ENCODE measurements at regions not wholly inside any gene's neighbourhood (a gene's known extent, or its start where the extent isn't known, plus 50 kb on each side); places are given as distances from the start of the nearest gene placed in this dataset.

DNA sequence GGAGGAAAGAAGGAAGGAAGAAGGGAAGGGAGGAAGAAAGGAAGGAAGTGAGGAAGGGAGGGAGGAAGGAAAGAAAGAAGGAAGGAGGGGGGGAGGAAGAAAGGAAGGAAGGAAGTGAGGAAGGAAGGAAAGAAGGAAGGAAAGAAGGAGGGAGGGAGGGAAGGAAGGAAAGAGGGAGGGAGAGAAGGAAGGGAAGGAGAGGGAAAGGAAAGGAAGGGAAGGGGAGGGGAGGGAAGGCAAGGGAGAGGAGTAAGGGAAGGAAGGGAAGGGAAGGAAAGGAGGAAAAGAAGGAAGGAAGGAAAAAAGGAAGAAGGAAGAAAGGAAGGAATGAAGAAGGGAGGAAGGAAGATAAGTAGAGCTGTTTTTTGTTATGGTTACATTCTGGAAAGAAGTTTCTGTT lies 141.2 kb downstream of the LRRC3B start:
- no peak for DNase-seq
- H3K4me1 ChIP-seq (ENCODE audit: control insufficient read depth, insufficient read depth, low read length): no peaks in the 10 kb centered on the region
- peaks cover 8% of the 10 kb centered on the region for H3K9me3 ChIP-seq (ENCODE audit: control insufficient read depth, low read depth, low read length)
- no peak overlapping the region for H3K27ac ChIP-seq (ENCODE audit: low read length)
- H3K36me3 ChIP-seq (ENCODE audit: control insufficient read depth, insufficient read depth, low read length): no peaks in the 10 kb centered on the region
- no peaks in the 10 kb centered on the region for H3K27me3 ChIP-seq (ENCODE audit: control insufficient read depth, insufficient read depth, low read length)
- H3K4me3 ChIP-seq (ENCODE audit: low read length): no peak overlapping the region

DNA sequence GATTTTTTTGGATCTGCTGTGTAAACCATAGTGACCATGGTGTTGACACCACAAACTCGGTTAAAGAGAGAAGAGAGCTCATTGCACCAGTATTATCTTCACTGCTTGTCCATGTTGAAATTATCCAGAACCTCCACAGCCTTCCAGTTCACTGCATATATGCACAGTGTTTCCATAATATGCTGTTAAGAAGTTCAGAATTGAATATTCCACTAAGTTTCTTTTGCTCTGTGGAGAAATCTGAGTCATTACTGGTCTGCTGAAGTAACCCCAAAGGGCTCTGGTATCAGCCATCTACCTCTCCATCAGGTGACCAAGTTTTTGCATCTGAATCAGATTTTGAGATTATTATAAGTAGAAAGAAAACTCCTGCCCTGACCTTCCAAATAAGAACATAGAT lies 143.5 kb downstream of the LRRC3B start:
- WGBS (ENCODE audit: insufficient coverage, low lambda C conversion rate): no CpG with 5 or more reads among the region's 1 CpG

DNA sequence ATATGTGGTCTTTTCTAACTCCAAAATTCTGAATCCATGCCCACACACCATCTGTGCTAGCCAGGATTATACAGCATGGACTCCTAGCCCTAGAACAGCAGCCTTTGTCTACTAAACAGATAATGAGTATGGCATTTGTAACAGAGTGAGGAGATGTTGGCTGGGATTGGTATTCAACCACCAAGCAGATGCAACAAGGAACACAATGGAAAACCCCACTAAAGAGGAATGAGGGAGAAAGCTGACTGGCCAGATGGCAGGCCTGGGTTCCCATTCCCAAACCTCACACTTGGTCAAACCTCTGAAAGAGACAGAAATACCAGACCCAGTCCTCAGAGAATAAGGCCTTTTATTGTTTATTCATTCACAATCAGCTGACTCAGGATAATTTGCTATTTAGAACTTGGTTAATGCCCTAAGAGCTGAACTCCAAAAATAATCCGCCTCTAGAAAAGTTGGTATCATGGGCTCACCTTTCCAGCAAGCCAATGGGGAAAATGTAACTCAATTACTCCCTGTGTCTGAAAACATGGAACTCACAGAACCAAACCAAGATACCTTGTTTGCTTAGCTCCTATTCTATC lies 145.6 kb downstream of the LRRC3B start:
- Histone ChIP-seq H3K9me3 (ENCODE audit: control insufficient read depth, low read depth, low read length) (peaks cover 11% of the 10 kb centered on the region), H3K4me3 (ENCODE audit: low read length) (no peak overlapping the region), H3K4me1 (ENCODE audit: control insufficient read depth, insufficient read depth, low read length) (no peaks in the 10 kb centered on the region), H3K27ac (ENCODE audit: low read length) (no peak overlapping the region), H3K27me3 (ENCODE audit: control insufficient read depth, insufficient read depth, low read length) (no peaks in the 10 kb centered on the region), H3K36me3 (ENCODE audit: control insufficient read depth, insufficient read depth, low read length) (no peaks in the 10 kb centered on the region)
- 100% methylated on average over 1 of the region's 1 CpG for WGBS (ENCODE audit: insufficient coverage, low lambda C conversion rate)
- DNase-seq: no peak

More for the DNA sequence above, 143.5 kb downstream of the LRRC3B start:
- Histone ChIP-seq H3K27ac (ENCODE audit: low read length) (no peak overlapping the region), H3K4me1 (ENCODE audit: control insufficient read depth, insufficient read depth, low read length) (no peaks in the 10 kb centered on the region), H3K36me3 (ENCODE audit: control insufficient read depth, insufficient read depth, low read length) (no peaks in the 10 kb centered on the region), H3K4me3 (ENCODE audit: low read length) (no peak overlapping the region), H3K27me3 (ENCODE audit: control insufficient read depth, insufficient read depth, low read length) (no peaks in the 10 kb centered on the region), H3K9me3 (ENCODE audit: control insufficient read depth, low read depth, low read length) (peaks cover 8% of the 10 kb centered on the region)
- DNase-seq: no peak

DNA sequence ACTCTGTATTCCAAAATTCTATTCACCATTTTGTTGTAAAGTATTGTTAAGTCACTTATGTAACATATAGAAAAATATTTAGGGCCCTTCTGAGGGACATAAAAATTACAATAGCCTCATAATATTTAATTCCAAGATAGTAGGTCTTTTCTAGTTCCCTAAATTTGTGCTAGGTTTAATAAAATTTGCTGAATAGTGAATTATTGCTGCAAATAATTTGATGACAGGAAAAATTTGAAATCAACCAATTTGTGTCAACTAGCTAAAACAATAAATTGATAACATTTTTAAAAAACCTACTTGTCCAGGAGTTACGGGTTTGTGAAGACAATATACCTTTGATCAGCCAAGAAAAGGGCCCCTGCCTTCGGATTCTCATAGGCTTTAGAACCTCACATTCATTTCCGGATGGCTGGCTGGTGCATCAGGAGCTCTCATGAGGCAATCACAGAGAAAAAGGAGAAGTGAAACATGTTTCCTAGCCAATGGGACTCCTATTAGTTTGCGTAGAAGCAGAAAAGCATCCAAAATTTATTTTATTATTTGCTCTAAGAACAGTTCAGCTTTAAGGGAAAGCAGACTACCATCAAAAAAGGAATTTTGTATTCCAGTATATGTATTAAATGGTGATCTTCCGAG lies 177.2 kb downstream of the LRRC3B start:
- no peaks in the 10 kb centered on the region for H3K27me3 ChIP-seq (ENCODE audit: control insufficient read depth, insufficient read depth, low read length)
- WGBS (ENCODE audit: insufficient coverage, low lambda C conversion rate): 80% methylated on average over 4 of the region's 5 CpGs

DNA sequence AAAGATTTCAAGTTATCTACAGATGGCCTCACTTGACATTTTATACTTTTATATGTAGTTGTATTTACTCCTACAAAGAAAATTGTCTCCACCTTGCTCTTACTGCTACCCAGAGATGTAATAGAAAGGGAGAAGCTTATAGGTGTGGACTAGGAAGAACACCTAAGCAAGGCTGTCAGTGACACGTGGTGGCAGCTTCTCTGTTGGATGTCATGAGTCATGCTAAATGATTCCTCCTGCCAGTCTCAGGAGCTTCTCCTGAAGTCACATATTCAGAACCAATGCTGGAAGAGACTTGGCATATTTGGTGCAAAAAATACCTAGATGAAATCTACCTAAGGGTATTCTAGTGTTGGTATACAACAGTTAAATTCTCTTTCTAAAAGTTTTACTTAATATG lies 184.7 kb downstream of the LRRC3B start:
- Histone ChIP-seq H3K4me1 (ENCODE audit: control insufficient read depth, insufficient read depth, low read length) (no peaks in the 10 kb centered on the region), H3K4me3 (ENCODE audit: low read length) (no peak overlapping the region), H3K27me3 (ENCODE audit: control insufficient read depth, insufficient read depth, low read length) (no peaks in the 10 kb centered on the region), H3K27ac (ENCODE audit: low read length) (no peak overlapping the region), H3K9me3 (ENCODE audit: control insufficient read depth, low read depth, low read length) (no peaks in the 10 kb centered on the region), H3K36me3 (ENCODE audit: control insufficient read depth, insufficient read depth, low read length) (no peaks in the 10 kb centered on the region)
- no CpG with 5 or more reads among the region's 1 CpG for WGBS (ENCODE audit: insufficient coverage, low lambda C conversion rate)
- no peak for DNase-seq

More for the DNA sequence above, 177.2 kb downstream of the LRRC3B start:
- no peaks in the 10 kb centered on the region for H3K36me3 ChIP-seq (ENCODE audit: control insufficient read depth, insufficient read depth, low read length)
- H3K9me3 ChIP-seq (ENCODE audit: control insufficient read depth, low read depth, low read length): no peaks in the 10 kb centered on the region
- no peaks in the 10 kb centered on the region for H3K4me1 ChIP-seq (ENCODE audit: control insufficient read depth, insufficient read depth, low read length)
- no peak overlapping the region for H3K4me3 ChIP-seq (ENCODE audit: low read length)
- no peak overlapping the region for H3K27ac ChIP-seq (ENCODE audit: low read length)
- DNase-seq: no peak

DNA sequence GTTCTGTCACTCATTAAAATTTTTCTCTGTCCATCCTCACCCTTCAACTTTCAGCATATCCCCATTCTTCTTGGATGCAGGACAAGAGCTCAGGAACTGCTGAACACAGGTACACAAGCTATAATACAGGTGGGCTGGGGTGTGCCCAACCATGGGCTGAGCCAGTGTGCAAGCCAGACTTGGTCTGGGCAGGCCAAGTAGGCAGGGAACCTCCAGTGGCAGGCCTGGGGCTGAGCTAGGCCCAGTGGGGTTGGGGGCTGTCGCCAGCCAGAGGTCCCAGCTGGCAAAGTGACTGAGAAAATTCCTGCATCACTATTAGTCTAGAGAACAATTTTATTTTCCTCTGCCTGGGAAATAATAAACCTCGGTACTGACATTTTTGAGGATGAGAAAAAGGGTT lies 202.9 kb downstream of the LRRC3B start:
- H3K27ac ChIP-seq (ENCODE audit: low read length): no peak overlapping the region
- H3K27me3 ChIP-seq (ENCODE audit: control insufficient read depth, insufficient read depth, low read length): no peaks in the 10 kb centered on the region
- no peaks in the 10 kb centered on the region for H3K36me3 ChIP-seq (ENCODE audit: control insufficient read depth, insufficient read depth, low read length)
- H3K9me3 ChIP-seq (ENCODE audit: control insufficient read depth, low read depth, low read length): peaks cover 20% of the 10 kb centered on the region
- no peak for DNase-seq
- H3K4me3 ChIP-seq (ENCODE audit: low read length): no peak overlapping the region
- WGBS (ENCODE audit: insufficient coverage, low lambda C conversion rate): no CpG with 5 or more reads among the region's 2 CpGs
- H3K4me1 ChIP-seq (ENCODE audit: control insufficient read depth, insufficient read depth, low read length): no peaks in the 10 kb centered on the region

DNA sequence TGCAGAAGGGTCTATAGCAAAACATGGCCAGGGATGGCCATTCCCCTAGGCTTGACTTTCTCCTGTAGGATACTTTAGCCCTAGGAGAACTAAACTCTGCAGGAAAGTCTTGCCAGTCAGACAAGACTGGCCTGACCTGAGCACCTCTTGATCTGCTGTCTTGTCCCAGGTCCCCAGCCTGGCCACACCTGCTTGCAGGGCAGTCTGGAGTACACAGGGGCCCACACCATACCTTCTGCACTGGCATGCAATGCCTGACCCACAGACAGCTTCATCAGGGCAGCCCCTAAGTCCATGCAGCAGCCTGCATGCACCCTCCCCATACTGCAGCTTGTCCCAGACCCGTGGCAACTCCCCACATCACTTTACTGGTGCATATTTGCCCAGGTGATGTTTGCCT lies 204.6 kb downstream of the LRRC3B start:
- Histone ChIP-seq H3K36me3 (ENCODE audit: control insufficient read depth, insufficient read depth, low read length) (no peaks in the 10 kb centered on the region), H3K9me3 (ENCODE audit: control insufficient read depth, low read depth, low read length) (peaks cover 18% of the 10 kb centered on the region), H3K4me3 (ENCODE audit: low read length) (no peak overlapping the region), H3K4me1 (ENCODE audit: control insufficient read depth, insufficient read depth, low read length) (no peaks in the 10 kb centered on the region), H3K27ac (ENCODE audit: low read length) (no peak overlapping the region), H3K27me3 (ENCODE audit: control insufficient read depth, insufficient read depth, low read length) (no peaks in the 10 kb centered on the region)
- no peak for DNase-seq
- WGBS (ENCODE audit: insufficient coverage, low lambda C conversion rate): no CpG with 5 or more reads among the region's 1 CpG

DNA sequence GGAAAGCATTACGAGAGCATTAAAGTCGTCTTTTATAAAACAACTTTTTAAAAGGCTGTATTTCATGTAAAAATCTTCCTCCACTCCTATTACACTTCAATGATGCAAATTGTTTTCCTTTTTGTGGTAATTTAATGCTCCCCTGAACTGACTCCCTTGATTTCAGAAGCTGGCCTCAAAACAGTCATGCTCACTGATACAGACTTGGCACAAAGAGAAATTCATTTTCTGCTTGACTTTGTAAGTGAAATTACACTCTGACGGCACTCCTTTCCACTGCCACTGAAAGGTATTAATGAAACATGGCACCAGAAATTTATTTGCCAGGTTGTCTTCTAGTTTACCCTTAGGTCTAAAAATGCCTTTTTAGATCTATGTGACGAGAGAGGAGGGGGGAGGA lies 215.5 kb downstream of the LRRC3B start:
- Histone ChIP-seq H3K27ac (ENCODE audit: low read length) (no peak overlapping the region), H3K27me3 (ENCODE audit: control insufficient read depth, insufficient read depth, low read length) (no peaks in the 10 kb centered on the region), H3K9me3 (ENCODE audit: control insufficient read depth, low read depth, low read length) (no peaks in the 10 kb centered on the region), H3K36me3 (ENCODE audit: control insufficient read depth, insufficient read depth, low read length) (no peaks in the 10 kb centered on the region), H3K4me1 (ENCODE audit: control insufficient read depth, insufficient read depth, low read length) (no peaks in the 10 kb centered on the region), H3K4me3 (ENCODE audit: low read length) (no peak overlapping the region)
- no peak for DNase-seq
- WGBS (ENCODE audit: insufficient coverage, low lambda C conversion rate): 80% methylated on average over 2 of the region's 4 CpGs

DNA sequence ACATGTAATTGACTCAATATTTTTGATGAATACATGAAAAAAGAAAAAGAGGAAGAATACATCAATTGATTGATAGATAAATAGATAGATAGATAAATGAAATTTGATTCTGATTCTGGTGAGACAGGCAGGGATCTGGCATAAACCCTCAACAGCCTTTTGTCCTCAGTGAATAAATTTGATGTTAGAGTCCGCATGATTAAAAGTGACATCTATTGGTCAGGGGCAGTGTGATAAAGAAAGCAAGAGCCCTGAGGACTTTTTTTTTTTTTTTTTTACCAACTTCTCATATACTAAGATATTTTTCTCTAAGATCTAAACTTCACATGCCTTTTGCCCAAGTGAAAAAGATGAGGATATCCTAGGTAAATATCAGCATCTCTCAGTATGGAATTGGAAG lies 216.4 kb downstream of the LRRC3B start:
- Histone ChIP-seq H3K9me3 (ENCODE audit: control insufficient read depth, low read depth, low read length) (no peaks in the 10 kb centered on the region), H3K4me3 (ENCODE audit: low read length) (no peak overlapping the region), H3K4me1 (ENCODE audit: control insufficient read depth, insufficient read depth, low read length) (no peaks in the 10 kb centered on the region), H3K27me3 (ENCODE audit: control insufficient read depth, insufficient read depth, low read length) (no peaks in the 10 kb centered on the region), H3K36me3 (ENCODE audit: control insufficient read depth, insufficient read depth, low read length) (no peaks in the 10 kb centered on the region), H3K27ac (ENCODE audit: low read length) (no peak overlapping the region)
- no peak for DNase-seq
- 100% methylated on average over 1 of the region's 1 CpG for WGBS (ENCODE audit: insufficient coverage, low lambda C conversion rate)

DNA sequence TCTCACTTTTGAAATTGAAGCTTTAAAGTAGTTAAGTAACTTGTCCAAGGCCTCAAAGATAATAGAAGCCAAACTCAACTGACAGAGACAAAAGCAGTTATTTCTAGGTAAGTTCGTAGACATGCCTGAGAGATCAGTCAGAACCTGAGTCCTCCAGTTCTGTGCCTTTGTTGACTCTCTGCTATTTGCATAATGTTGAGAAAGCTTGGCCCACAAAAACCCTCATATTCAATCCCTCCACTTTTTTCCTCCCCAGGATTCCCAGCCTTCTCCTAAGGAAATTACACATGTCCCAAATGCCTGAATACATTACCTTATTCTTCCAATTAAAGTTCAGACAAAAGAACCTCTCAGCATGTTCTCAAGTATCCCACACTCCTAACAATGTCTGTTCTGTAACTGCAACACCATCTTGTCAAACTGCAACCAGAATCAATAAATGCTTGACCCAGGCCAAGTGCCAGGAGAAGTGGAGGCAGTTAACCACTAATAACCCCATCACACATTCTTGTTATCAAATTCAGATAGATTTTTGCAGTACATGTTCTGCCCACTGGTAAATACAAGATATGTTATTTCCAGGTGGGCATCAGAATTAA lies 217.8 kb downstream of the LRRC3B start:
- DNase-seq: no peak
- Histone ChIP-seq H3K4me3 (ENCODE audit: low read length) (no peak overlapping the region), H3K27ac (ENCODE audit: low read length) (no peak overlapping the region), H3K27me3 (ENCODE audit: control insufficient read depth, insufficient read depth, low read length) (no peaks in the 10 kb centered on the region), H3K9me3 (ENCODE audit: control insufficient read depth, low read depth, low read length) (no peaks in the 10 kb centered on the region), H3K36me3 (ENCODE audit: control insufficient read depth, insufficient read depth, low read length) (no peaks in the 10 kb centered on the region), H3K4me1 (ENCODE audit: control insufficient read depth, insufficient read depth, low read length) (no peaks in the 10 kb centered on the region)
- no CpG with 5 or more reads among the region's 1 CpG for WGBS (ENCODE audit: insufficient coverage, low lambda C conversion rate)

DNA sequence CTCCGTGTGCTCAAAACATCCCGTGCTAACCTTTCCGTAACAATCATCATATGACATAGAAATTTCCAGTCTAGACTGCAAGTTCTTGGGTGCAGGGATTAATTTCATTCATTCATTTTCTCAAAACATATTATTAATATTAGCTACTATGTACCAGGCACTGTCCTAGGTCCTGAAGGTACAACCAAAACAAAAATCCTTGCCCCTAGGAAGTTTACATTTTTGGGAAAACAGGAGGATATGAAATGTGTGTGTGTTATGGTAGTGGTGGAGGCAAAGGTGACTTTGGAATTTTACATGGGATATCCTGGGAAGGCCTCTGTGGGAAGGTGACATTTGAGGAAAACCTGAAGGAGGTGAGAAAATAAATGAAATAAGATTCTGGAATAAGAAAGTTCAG lies 222.6 kb downstream of the LRRC3B start:
- Histone ChIP-seq H3K36me3 (ENCODE audit: control insufficient read depth, insufficient read depth, low read length) (no peaks in the 10 kb centered on the region), H3K4me1 (ENCODE audit: control insufficient read depth, insufficient read depth, low read length) (no peaks in the 10 kb centered on the region), H3K4me3 (ENCODE audit: low read length) (no peak overlapping the region), H3K9me3 (ENCODE audit: control insufficient read depth, low read depth, low read length) (no peaks in the 10 kb centered on the region), H3K27me3 (ENCODE audit: control insufficient read depth, insufficient read depth, low read length) (no peaks in the 10 kb centered on the region), H3K27ac (ENCODE audit: low read length) (no peak overlapping the region)
- no peak for DNase-seq
- 100% methylated on average over 3 of the region's 3 CpGs for WGBS (ENCODE audit: insufficient coverage, low lambda C conversion rate)
